ENCODE measurements at regions not wholly inside any gene's neighbourhood (a gene's known extent, or its start where the extent isn't known, plus 50 kb on each side); places are given as distances from the start of the nearest gene placed in this dataset.

- H3K4me1 Mint-ChIP-seq (ENCODE audit: low read depth) = peaks cover 18% of the 10 kb centered on the region
- no peak for DNase-seq
- no peak for ATAC-seq
- H3K27me3 Mint-ChIP-seq (ENCODE audit: low read depth) = peaks cover 6% of the 10 kb centered on the region
- no peak overlapping the region for H3K4me3 Mint-ChIP-seq
- H3K9me3 Mint-ChIP-seq = no peaks in the 10 kb centered on the region
- no peaks in the 10 kb centered on the region for H3K36me3 Mint-ChIP-seq (ENCODE audit: insufficient read depth)
Observed at GRCh38 chr6:87923389-87924050, 124.1 kb upstream of the SPACA1 start.

- H3K36me3 Mint-ChIP-seq (ENCODE audit: insufficient read depth) = no peaks in the 10 kb centered on the region
- ATAC-seq (peak; percentile 46 to 58), DNase-seq (no peak)
- peaks cover 6% of the 10 kb centered on the region for H3K27me3 Mint-ChIP-seq (ENCODE audit: low read depth)
- H3K4me3 Mint-ChIP-seq = no peak overlapping the region
- no peaks in the 10 kb centered on the region for H3K9me3 Mint-ChIP-seq
- peaks cover 18% of the 10 kb centered on the region for H3K4me1 Mint-ChIP-seq (ENCODE audit: low read depth)
Observed at GRCh38 chr6:87922947-87923330, 124.7 kb upstream of the SPACA1 start.

- Mint-ChIP-seq H3K4me3 (no peak overlapping the region), H3K4me1 (ENCODE audit: low read depth) (peaks cover 18% of the 10 kb centered on the region), H3K9me3 (no peaks in the 10 kb centered on the region), H3K36me3 (ENCODE audit: insufficient read depth) (no peaks in the 10 kb centered on the region), H3K27me3 (ENCODE audit: low read depth) (peaks cover 6% of the 10 kb centered on the region)
- DNase-seq (no peak), ATAC-seq (no peak)
Observed at GRCh38 chr6:87922196-87922946, 125.3 kb upstream of the SPACA1 start.

GRCh38 chr6:87921034-87921433, 126.6 kb upstream of the SPACA1 start:
- H3K4me3 Mint-ChIP-seq = no peak overlapping the region

GRCh38 chr6:87920245-87920644, 127.4 kb upstream of the SPACA1 start:
- H3K9me3 Mint-ChIP-seq = no peaks in the 10 kb centered on the region
- H3K36me3 Mint-ChIP-seq (ENCODE audit: insufficient read depth) = no peaks in the 10 kb centered on the region
- ATAC-seq = no peak
- DNase-seq = no peak
- peaks cover 6% of the 10 kb centered on the region for H3K27me3 Mint-ChIP-seq (ENCODE audit: low read depth)
- H3K4me1 Mint-ChIP-seq (ENCODE audit: low read depth) = peaks cover 10% of the 10 kb centered on the region
- H3K4me3 Mint-ChIP-seq = no peak overlapping the region

More at GRCh38 chr6:87921034-87921433, 126.6 kb upstream of the SPACA1 start:
- H3K4me1 Mint-ChIP-seq (ENCODE audit: low read depth) = peaks cover 17% of the 10 kb centered on the region
- H3K36me3 Mint-ChIP-seq (ENCODE audit: insufficient read depth) = no peaks in the 10 kb centered on the region
- DNase-seq (no peak), ATAC-seq (no peak)
- peaks cover 6% of the 10 kb centered on the region for H3K27me3 Mint-ChIP-seq (ENCODE audit: low read depth)
- no peaks in the 10 kb centered on the region for H3K9me3 Mint-ChIP-seq

- H3K9me3 Mint-ChIP-seq = no peaks in the 10 kb centered on the region
- H3K36me3 Mint-ChIP-seq (ENCODE audit: insufficient read depth) = no peaks in the 10 kb centered on the region
- no peak for DNase-seq
- H3K4me1 Mint-ChIP-seq (ENCODE audit: low read depth) = peaks cover 6% of the 10 kb centered on the region
- H3K4me3 Mint-ChIP-seq = no peak overlapping the region
- H3K27me3 Mint-ChIP-seq (ENCODE audit: low read depth) = peaks cover 6% of the 10 kb centered on the region
- ATAC-seq = no peak
Observed at GRCh38 chr6:87919416-87919815, 128.2 kb upstream of the SPACA1 start.

GRCh38 chr6:87919001-87919400, 128.6 kb upstream of the SPACA1 start:
- H3K27me3 Mint-ChIP-seq (ENCODE audit: low read depth) = peaks cover 6% of the 10 kb centered on the region
- no peak for ATAC-seq
- no peaks in the 10 kb centered on the region for H3K36me3 Mint-ChIP-seq (ENCODE audit: insufficient read depth)
- no peaks in the 10 kb centered on the region for H3K9me3 Mint-ChIP-seq
- peaks cover 4% of the 10 kb centered on the region for H3K4me1 Mint-ChIP-seq (ENCODE audit: low read depth)
- no peak for DNase-seq
- no peak overlapping the region for H3K4me3 Mint-ChIP-seq

- DNase-seq (no peak), ATAC-seq (no peak)
- H3K4me3 Mint-ChIP-seq = no peak overlapping the region
- peaks cover 6% of the 10 kb centered on the region for H3K27me3 Mint-ChIP-seq (ENCODE audit: low read depth)
- H3K36me3 Mint-ChIP-seq (ENCODE audit: insufficient read depth) = no peaks in the 10 kb centered on the region
- H3K9me3 Mint-ChIP-seq = no peaks in the 10 kb centered on the region
- peaks cover 4% of the 10 kb centered on the region for H3K4me1 Mint-ChIP-seq (ENCODE audit: low read depth)
Observed at GRCh38 chr6:87918461-87918941, 129.1 kb upstream of the SPACA1 start.

GRCh38 chr6:87917886-87918285, 129.8 kb upstream of the SPACA1 start:
- DNase-seq (no peak), ATAC-seq (no peak)
- no peak overlapping the region for H3K4me3 Mint-ChIP-seq
- H3K4me1 Mint-ChIP-seq (ENCODE audit: low read depth) = peaks cover 4% of the 10 kb centered on the region
- no peaks in the 10 kb centered on the region for H3K9me3 Mint-ChIP-seq
- H3K36me3 Mint-ChIP-seq (ENCODE audit: insufficient read depth) = no peaks in the 10 kb centered on the region
- peaks cover 6% of the 10 kb centered on the region for H3K27me3 Mint-ChIP-seq (ENCODE audit: low read depth)

- Mint-ChIP-seq H3K4me1 (ENCODE audit: low read depth) (no peaks in the 10 kb centered on the region), H3K27me3 (ENCODE audit: low read depth) (peaks cover 8% of the 10 kb centered on the region), H3K9me3 (no peaks in the 10 kb centered on the region), H3K4me3 (no peak overlapping the region), H3K36me3 (ENCODE audit: insufficient read depth) (no peaks in the 10 kb centered on the region)
- no peak for ATAC-seq
- no peak for DNase-seq
Observed at GRCh38 chr6:87916446-87916845, 131.2 kb upstream of the SPACA1 start.

- Mint-ChIP-seq H3K36me3 (ENCODE audit: insufficient read depth) (no peaks in the 10 kb centered on the region), H3K9me3 (no peaks in the 10 kb centered on the region), H3K27me3 (ENCODE audit: low read depth) (peaks cover 13% of the 10 kb centered on the region), H3K4me3 (no peak overlapping the region), H3K4me1 (ENCODE audit: low read depth) (no peaks in the 10 kb centered on the region)
- DNase-seq (no peak), ATAC-seq (no peak)
Observed at GRCh38 chr6:87914637-87915395, 132.8 kb upstream of the SPACA1 start.

GRCh38 chr6:87913974-87914373, 133.7 kb upstream of the SPACA1 start:
- DNase-seq = no peak
- H3K27me3 Mint-ChIP-seq (ENCODE audit: low read depth) = peaks cover 10% of the 10 kb centered on the region
- H3K36me3 Mint-ChIP-seq (ENCODE audit: insufficient read depth) = no peaks in the 10 kb centered on the region
- peaks cover 2% of the 10 kb centered on the region for H3K4me1 Mint-ChIP-seq (ENCODE audit: low read depth)
- ATAC-seq = no peak
- no peak overlapping the region for H3K4me3 Mint-ChIP-seq
- no peaks in the 10 kb centered on the region for H3K9me3 Mint-ChIP-seq

- ATAC-seq = no peak
- Mint-ChIP-seq H3K4me1 (ENCODE audit: low read depth) (peaks cover 17% of the 10 kb centered on the region), H3K9me3 (no peaks in the 10 kb centered on the region), H3K4me3 (no peak overlapping the region), H3K36me3 (ENCODE audit: insufficient read depth) (no peaks in the 10 kb centered on the region), H3K27me3 (ENCODE audit: low read depth) (peaks cover 10% of the 10 kb centered on the region)
- DNase-seq = no peak
Observed at GRCh38 chr6:87912102-87912501, 135.5 kb upstream of the SPACA1 start.

GRCh38 chr6:87909849-87910248, 137.8 kb upstream of the SPACA1 start:
- H3K4me3 Mint-ChIP-seq = no peak overlapping the region
- peak; percentile 50 to 63 for ATAC-seq
- H3K4me1 Mint-ChIP-seq (ENCODE audit: low read depth) = peaks cover 21% of the 10 kb centered on the region
- no peaks in the 10 kb centered on the region for H3K9me3 Mint-ChIP-seq
- DNase-seq = no peak
- H3K36me3 Mint-ChIP-seq (ENCODE audit: insufficient read depth) = no peaks in the 10 kb centered on the region
- peaks cover 10% of the 10 kb centered on the region for H3K27me3 Mint-ChIP-seq (ENCODE audit: low read depth)

All from activated T-cell treated with anti-CD3 and anti-CD28 coated beads, Interleukin-2, amount 50 U/mL, for 4 hours (primary cell).